ENCODE measurements at regions not wholly inside any gene's neighbourhood (a gene's known extent, or its start where the extent isn't known, plus 50 kb on each side); places are given as distances from the start of the nearest gene placed in this dataset.

DNA sequence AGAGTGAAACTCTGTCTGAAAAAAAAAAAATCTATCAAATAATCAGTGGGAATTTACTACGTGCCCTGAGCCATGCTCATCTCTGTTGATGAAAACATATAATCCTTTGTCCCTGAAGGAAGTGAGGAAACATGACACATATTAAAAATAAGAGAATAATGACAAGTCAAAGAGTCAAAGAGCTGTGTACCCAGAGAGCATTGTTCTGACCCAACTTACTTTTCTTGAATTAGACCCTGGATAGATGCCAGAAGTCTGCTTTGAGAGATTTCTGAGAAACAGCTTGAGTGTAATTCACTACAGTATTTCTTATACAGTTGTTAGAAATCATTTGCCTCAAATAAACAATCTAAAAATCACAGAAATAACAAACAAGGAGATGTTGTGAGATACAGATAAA, 490.0 kb upstream of the PIK3R1 start:
- H3K79me2 ChIP-seq (ENCODE audit: control insufficient read depth, insufficient read depth, low read length): no peaks in the 10 kb centered on the region
- H4K20me1 ChIP-seq (ENCODE audit: control insufficient read depth, extremely low read depth, insufficient read depth, low read length): no peaks in the 10 kb centered on the region
- TF ChIP-seq, protein P1, sequence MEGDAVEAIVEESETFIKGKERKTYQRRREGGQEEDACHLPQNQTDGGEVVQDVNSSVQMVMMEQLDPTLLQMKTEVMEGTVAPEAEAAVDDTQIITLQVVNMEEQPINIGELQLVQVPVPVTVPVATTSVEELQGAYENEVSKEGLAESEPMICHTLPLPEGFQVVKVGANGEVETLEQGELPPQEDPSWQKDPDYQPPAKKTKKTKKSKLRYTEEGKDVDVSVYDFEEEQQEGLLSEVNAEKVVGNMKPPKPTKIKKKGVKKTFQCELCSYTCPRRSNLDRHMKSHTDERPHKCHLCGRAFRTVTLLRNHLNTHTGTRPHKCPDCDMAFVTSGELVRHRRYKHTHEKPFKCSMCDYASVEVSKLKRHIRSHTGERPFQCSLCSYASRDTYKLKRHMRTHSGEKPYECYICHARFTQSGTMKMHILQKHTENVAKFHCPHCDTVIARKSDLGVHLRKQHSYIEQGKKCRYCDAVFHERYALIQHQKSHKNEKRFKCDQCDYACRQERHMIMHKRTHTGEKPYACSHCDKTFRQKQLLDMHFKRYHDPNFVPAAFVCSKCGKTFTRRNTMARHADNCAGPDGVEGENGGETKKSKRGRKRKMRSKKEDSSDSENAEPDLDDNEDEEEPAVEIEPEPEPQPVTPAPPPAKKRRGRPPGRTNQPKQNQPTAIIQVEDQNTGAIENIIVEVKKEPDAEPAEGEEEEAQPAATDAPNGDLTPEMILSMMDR (optimal IDR thresholded peaks at IDR 0.05 in 1 of 3, IDR thresholded peaks at IDR 0.05 in 1 of 3, conservative IDR thresholded peaks at IDR 0.05 in 1 of 3; ENCODE audit: extremely low read depth in 1 of 3, insufficient read depth in 2 of 3, low read length in 3 of 3): no peak
- no peak for TF ChIP-seq EZH2 (IDR thresholded peaks at IDR 0.05; ENCODE audit: low read length)
- no peaks in the 10 kb centered on the region for H3K9me1 ChIP-seq (ENCODE audit: control insufficient read depth, extremely low read depth, insufficient read depth, low read length)
- no peaks in the 10 kb centered on the region for H3K27me3 ChIP-seq (ENCODE audit: control insufficient read depth, extremely low read depth, insufficient read depth, low read length)
- no peaks in the 10 kb centered on the region for H3K36me3 ChIP-seq (ENCODE audit: control insufficient read depth in 2 of 2, extremely low read depth in 1 of 2, insufficient read depth in 2 of 2, low read length in 2 of 2)
- dilution Hi-C loops (cut with MboI; ENCODE audit: extremely low pct_ligation_motif_present, low sequenced_read_pairs): no loop called here
- FAIRE-seq (no peak), DNase-seq (ENCODE audit: low read depth, low spot score) (no peak)
- no peak overlapping the region for H2AFZ ChIP-seq (ENCODE audit: control insufficient read depth, low read length)
- no peak overlapping the region for H3K9ac ChIP-seq (ENCODE audit: control insufficient read depth, extremely low read depth, insufficient read depth, low read length)
- no peak overlapping the region for H3K27ac ChIP-seq (ENCODE audit: control insufficient read depth, insufficient read depth, low read length)
- no peaks in the 10 kb centered on the region for H3K9me3 ChIP-seq (ENCODE audit: control insufficient read depth, low read depth, low read length)
- H3K4me3 ChIP-seq (ENCODE audit: control insufficient read depth in 2 of 3, extremely low read depth in 1 of 3, insufficient read depth in 2 of 3, low read depth in 1 of 3, low read length in 3 of 3): no peak overlapping the region
- no peak overlapping the region for H3K4me2 ChIP-seq (ENCODE audit: control insufficient read depth, extremely low read depth, insufficient read depth, low read depth, low read length)
- no peaks in the 10 kb centered on the region for H3K4me1 ChIP-seq (ENCODE audit: control insufficient read depth, extremely low read depth, insufficient read depth, low read length)

DNA sequence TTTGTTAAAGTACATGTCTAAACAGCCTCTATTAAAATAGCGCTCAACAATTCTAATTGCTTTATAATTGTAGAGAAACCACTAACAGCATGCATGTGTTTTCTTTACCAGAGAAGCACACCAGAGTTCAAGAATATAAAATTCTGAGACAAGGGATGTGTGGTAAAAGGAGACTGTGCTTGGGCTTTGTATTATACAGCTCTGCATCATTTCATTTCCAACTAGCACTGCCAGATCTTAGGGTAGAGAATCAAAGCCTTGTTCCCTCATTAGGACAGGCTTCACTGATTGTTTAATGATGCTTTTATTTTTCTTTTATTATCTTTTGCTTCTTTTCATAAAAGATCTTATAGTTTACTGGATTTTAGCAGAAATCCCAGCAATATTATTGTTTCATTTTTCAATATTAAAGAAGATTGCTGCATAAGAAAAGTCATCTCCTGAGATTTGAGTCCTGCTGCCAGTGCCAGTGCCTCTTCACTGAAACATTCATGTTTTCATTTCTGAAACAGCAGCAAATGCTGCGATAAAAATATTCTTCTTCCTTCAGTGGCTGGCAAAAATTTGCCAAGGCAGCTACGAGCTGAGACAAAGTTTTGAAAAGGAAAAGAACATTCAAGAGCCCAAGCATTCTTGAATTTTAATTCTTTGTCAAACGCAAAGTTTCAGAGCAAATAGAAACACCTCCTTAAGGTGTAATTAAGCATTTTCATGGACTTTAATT, 491.0 kb upstream of the PIK3R1 start:
- Histone ChIP-seq H4K20me1 (ENCODE audit: control insufficient read depth, extremely low read depth, insufficient read depth, low read length) (no peaks in the 10 kb centered on the region), H3K4me3 (ENCODE audit: control insufficient read depth in 2 of 3, extremely low read depth in 1 of 3, insufficient read depth in 2 of 3, low read depth in 1 of 3, low read length in 3 of 3) (no peak overlapping the region), H3K4me1 (ENCODE audit: control insufficient read depth, extremely low read depth, insufficient read depth, low read length) (no peaks in the 10 kb centered on the region), H3K9me3 (ENCODE audit: control insufficient read depth, low read depth, low read length) (no peaks in the 10 kb centered on the region), H3K9me1 (ENCODE audit: control insufficient read depth, extremely low read depth, insufficient read depth, low read length) (no peaks in the 10 kb centered on the region), H3K27ac (ENCODE audit: control insufficient read depth, insufficient read depth, low read length) (no peak overlapping the region), H2AFZ (ENCODE audit: control insufficient read depth, low read length) (no peak overlapping the region), H3K27me3 (ENCODE audit: control insufficient read depth, extremely low read depth, insufficient read depth, low read length) (no peaks in the 10 kb centered on the region), H3K9ac (ENCODE audit: control insufficient read depth, extremely low read depth, insufficient read depth, low read length) (no peak overlapping the region), H3K79me2 (ENCODE audit: control insufficient read depth, insufficient read depth, low read length) (no peaks in the 10 kb centered on the region), H3K4me2 (ENCODE audit: control insufficient read depth, extremely low read depth, insufficient read depth, low read depth, low read length) (no peak overlapping the region), H3K36me3 (ENCODE audit: control insufficient read depth in 2 of 2, extremely low read depth in 1 of 2, insufficient read depth in 2 of 2, low read length in 2 of 2) (no peaks in the 10 kb centered on the region)
- FAIRE-seq (no peak), DNase-seq (ENCODE audit: low read depth, low spot score) (no peak)
- dilution Hi-C loops (cut with MboI; ENCODE audit: extremely low pct_ligation_motif_present, low sequenced_read_pairs): no loop called here
- TF ChIP-seq EZH2 (IDR thresholded peaks at IDR 0.05; ENCODE audit: low read length): no peak
- TF ChIP-seq, protein P1 (optimal IDR thresholded peaks at IDR 0.05 in 1 of 3, IDR thresholded peaks at IDR 0.05 in 1 of 3, conservative IDR thresholded peaks at IDR 0.05 in 1 of 3; ENCODE audit: extremely low read depth in 1 of 3, insufficient read depth in 2 of 3, low read length in 3 of 3): no peak
